Fibroblast of villous mesenchyme (primary cell): ENCODE measurements at regions not wholly inside any gene's neighbourhood (a gene's known extent, or its start where the extent isn't known, plus 50 kb on each side); places are given as distances from the start of the nearest gene placed in this dataset.

Experiments used
- DNase-seq: peaks from one replicate; pipeline ENCODE4 v3.0.0-alpha.2; 2010; ENCODE audit warnings: low read depth
- H3K4me3 ChIP-seq: 2 replicates; pipeline ENCODE4 v1.5.1; 2011; ENCODE audit warnings: low read depth, mild to moderate bottlenecking, low read length
- TF ChIP-seq, protein P1 (sequence below): IDR thresholded peaks from 2 replicates; pipeline ENCODE4 v1.5.1; 2012; ENCODE audit warnings: low read depth, mild to moderate bottlenecking, low read length; ENCODE audit not compliant: insufficient read depth

DNA sequence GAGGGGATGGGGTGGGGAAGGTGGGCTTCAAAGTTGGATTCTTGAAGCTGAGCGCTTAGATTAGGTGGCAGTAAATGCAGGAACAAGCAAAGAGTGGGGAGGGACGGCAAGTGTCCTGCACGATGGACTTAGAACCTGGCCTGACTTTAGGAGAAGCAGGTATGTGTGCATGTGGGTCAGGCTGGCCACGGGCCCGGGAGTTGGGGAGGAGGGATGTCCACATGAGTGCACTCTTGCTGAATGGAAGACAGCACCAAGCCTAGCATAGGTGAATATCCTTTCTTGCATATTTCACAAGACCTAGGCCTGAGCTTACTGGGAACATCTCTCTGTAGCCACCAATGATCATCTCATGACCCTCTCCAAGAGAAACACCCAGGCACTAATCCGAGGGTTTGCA is 96.1 kb downstream of the DDX1 start:
- TF ChIP-seq, protein P1, sequence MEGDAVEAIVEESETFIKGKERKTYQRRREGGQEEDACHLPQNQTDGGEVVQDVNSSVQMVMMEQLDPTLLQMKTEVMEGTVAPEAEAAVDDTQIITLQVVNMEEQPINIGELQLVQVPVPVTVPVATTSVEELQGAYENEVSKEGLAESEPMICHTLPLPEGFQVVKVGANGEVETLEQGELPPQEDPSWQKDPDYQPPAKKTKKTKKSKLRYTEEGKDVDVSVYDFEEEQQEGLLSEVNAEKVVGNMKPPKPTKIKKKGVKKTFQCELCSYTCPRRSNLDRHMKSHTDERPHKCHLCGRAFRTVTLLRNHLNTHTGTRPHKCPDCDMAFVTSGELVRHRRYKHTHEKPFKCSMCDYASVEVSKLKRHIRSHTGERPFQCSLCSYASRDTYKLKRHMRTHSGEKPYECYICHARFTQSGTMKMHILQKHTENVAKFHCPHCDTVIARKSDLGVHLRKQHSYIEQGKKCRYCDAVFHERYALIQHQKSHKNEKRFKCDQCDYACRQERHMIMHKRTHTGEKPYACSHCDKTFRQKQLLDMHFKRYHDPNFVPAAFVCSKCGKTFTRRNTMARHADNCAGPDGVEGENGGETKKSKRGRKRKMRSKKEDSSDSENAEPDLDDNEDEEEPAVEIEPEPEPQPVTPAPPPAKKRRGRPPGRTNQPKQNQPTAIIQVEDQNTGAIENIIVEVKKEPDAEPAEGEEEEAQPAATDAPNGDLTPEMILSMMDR, result no peak
- H3K4me3 ChIP-seq, result no peak overlapping the region
- no peak for DNase-seq

DNA sequence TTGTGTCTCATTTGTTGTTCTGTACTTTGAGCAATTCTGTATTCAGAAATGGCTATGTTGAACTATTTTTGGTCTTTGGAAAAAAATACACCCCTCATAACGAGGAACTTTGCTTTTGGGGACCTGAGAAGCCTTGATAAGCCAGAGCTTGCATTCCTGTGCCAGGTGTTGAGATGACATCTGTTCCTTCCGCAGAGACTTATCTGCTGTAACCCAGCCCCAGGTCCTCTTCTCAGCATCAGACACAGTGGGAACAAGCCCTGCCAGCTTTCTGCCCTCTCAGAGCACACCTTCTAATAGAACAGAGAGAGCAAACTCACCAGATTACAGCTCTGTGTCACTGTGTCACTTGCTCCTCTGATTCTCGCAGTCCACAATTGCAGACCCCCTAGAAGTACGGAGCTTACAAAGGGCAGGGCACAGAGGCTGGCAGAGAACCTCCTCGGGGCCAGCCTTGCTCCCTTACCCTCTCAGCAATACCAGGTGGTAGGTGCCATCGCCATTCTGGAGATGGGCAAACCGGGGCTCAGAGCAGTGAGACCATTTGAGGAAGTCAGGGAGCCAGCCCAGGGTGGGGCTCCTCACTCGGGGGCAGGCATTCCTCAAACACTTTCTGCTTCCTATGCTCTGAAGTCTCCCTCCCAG is 97.4 kb downstream of the DDX1 start:
- TF ChIP-seq, protein P1, result no peak

DNA sequence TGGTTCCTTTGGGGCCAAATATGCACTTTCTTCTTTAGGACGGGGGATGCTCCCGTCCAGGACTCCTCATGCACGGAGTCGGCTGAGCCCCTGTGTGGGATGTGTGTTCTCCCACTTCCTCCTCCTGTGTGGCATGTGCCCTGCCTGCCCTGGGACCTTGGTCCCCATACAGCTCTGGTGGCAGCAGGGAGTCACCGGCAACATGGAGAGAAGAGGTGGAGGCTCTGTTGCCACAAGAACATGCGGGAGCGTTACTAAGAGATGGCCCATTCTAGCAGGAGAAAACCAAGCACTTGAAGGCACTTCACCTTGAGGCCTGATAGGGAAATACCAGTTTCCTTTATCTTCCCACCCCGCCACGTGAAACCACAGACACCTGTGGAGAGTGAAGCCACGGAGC is 98.0 kb downstream of the DDX1 start:
- TF ChIP-seq, protein P1, result no peak
- DNase-seq, result no peak
- no peak overlapping the region for H3K4me3 ChIP-seq

More for the DNA sequence above, 97.4 kb downstream of the DDX1 start:
- no peak for DNase-seq
- no peak overlapping the region for H3K4me3 ChIP-seq

DNA sequence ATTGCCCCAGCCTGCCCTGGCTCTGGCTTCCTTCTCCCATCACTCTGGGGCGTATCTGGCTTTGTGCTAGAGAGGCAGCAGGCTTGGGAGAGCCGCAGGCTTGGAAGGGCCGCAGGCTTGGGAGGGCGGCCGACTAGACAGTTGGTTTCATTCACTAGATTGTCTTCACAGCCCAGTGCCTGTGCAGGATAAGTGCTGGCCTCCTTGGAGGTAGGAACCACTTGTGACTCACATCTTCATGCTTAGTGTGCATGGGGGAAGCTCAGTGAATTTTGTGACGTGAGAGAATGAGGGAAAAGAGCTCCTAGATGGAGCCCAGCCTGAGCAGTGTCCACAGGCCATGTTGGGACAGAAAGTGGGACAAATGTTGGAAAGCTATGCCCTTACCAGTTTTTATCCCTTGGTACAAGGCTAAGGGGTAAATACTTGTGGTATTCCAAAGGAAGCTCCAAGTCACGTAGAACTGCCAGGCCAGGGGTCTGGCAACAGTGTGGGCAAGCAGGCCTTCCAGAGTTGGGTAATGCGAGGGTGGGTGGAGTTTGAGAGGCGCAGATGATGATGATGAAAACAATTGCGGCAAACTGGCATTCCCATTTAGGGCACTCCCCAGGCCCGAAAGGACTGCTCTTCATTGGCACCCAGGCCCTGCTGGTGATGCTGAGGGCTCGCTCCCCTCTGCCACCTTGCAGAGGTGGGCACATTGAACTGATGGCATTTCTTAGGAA is 100.1 kb downstream of the DDX1 start:
- no peak for DNase-seq
- TF ChIP-seq, protein P1, result no peak
- no peak overlapping the region for H3K4me3 ChIP-seq

DNA sequence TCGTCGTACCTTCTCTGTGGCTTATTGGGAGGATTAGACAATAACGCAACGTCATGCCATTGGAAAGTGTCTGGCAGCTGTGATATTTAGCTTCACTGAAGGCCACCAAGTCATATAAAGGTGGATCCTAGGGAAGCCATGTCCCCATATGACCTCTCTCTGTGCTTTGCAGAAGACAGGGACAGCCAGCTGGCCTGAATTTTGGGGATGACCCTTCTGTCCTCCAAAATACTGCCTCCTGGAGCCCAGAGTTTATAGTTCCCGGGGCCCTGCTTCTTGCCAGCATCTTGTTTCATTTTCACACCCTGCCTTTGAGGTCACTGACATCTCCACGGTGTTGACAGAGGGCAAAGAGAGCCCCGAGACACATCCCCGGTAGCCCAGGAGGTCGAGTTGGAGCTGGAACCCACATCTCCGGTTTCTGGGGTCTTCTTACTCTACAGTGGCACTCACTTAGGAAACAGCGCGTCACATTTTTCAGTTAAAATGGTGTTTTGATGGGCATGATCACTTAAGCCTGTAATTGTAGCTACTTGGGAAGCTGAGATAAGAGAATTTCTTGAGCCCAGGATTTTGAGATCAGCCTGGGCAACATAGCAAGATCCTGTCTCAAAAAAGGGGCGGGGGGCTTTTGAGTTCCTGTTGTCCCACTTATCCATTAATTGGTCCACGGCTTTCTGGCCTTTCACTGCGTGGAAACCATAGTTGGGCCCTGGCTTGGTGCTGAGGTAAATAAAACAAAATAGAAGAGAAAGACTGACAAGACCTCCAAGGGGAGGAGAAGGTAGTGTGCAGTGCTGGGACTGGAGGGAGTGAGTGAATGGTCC is 101.1 kb downstream of the DDX1 start:
- no peak for DNase-seq
- no peak overlapping the region for H3K4me3 ChIP-seq
- TF ChIP-seq, protein P1, result no peak

DNA sequence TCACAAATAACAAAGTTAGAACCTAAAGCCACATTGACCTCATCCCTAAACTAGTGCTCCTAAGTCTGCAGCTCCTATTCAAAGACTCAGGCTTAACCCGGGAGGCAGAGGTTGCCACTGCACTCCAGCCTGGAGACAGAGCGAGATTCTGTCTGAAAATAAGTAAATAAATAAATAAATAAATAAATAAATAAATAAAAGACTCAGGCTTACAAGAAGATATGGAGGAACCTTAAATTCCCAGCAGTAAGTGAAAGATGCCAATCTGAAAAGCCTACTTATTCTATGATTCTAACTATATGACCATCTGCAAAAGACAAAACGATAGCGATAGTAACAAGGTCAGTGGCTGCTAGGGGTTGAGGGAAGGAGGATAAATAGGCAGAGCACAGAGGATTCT is 101.7 kb downstream of the DDX1 start:
- TF ChIP-seq, protein P1, result no peak
- no peak overlapping the region for H3K4me3 ChIP-seq
- DNase-seq, result no peak
